NCI-H128 (cell line): ENCODE measurements at regions not wholly inside any gene's neighbourhood (a gene's known extent, or its start where the extent isn't known, plus 50 kb on each side); places are given as distances from the start of the nearest gene placed in this dataset.

Experiments
- DNase-seq: peaks from one replicate; lab custom pipeline; 2025; ENCODE audit not compliant: unreplicated experiment; lab: John Stamatoyannopoulos, UW

GRCh38 chr5:68911840-68912690, 181.7 kb upstream of the SLC30A5 start:
- DNase-seq = no peak

DNA sequence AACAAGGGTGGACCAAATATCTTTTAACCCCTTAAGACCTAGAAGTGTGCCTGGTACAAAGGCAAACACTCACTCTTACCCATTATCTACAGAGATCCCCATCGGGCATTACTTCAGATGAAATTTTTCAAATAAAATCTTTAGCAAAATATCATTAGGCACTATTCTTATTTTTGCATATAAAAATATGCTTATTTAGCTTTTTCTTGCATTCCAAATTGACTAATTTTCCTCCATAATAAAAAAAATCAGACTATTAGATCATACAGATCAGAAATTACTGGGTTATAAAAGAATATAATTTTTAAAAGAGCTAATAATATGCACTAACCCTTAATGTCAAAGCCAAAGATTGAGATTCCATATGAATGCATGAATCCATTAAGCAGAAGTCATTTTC, 178.7 kb upstream of the SLC30A5 start:
- DNase-seq = no peak

DNA sequence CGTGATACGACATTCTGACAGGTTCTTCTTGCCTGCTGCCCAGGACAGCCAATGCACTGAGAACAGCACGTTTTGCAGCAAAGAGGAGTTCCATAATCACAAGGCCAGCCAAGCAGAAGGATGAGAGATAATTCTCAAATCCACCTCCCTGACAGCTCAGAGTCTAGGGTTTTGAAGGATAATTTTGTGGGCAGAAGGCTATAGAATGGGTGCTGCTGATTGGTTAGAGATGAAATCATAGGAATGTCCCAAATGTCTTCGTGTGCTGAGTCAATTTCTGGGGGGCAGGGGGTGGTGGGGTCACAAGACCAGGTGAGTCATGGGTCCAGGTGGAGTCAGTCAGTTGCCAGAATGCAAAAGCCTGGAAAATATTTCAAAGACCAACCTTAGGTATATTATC, 175.5 kb upstream of the SLC30A5 start:
- no peak for DNase-seq

- no peak for DNase-seq
These were observed 173.8 kb upstream of the SLC30A5 start for GRCh38 chr5:68919988-68920490.

DNA sequence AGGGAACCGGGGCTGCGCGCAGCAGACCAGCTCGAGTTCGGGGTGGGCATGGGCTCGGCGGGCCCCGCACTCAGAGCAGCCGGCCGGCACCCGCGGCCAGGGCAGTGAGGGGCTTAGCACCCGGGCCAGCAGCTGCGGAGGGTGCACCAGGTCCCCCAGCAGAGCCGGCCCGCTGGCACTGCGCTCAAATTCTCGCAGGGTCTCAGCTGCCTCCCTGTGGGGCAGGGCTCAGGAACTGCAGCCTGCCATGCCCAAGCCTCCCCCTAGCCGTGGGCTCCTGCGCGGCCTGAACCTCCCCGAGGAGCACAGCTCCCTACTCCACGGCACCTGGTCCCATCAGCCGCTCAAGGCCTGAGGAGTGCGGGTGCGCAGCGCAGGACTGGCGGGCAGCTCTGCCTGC, 172.9 kb upstream of the SLC30A5 start:
- DNase-seq = no peak

GRCh38 chr5:68922172-68922987, 171.4 kb upstream of the SLC30A5 start:
- no peak for DNase-seq

DNA sequence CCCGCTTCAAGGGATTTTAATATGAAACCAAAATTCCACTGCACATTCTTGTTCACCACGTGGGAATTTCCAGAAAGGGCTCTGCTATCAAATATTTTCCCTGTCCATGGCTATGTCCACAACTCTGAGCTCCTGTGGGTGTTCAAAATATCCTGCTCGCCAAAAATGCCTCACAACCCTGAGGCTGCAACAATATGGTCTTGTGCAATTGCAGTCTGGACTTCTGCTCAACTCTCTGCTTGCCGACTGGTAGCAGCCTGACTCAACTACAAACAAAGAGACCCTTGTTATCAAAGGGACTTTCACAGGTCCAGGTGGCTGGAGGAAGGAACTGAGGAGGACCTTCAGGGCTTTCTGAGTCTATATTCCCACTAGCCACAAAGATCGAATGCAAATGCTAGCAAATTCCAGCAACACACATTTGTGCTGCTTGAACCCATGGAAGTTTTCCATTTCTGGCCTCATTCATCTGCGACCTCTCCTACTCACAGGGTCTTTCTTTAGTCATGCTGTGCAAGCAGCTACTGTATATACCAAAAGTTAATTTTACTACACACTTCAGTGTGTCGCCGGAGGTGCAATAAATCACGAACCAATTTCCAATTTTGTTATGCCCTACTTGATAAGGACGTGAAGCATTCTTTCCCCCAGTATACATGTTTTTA, 169.2 kb upstream of the SLC30A5 start:
- DNase-seq = no peak

DNA sequence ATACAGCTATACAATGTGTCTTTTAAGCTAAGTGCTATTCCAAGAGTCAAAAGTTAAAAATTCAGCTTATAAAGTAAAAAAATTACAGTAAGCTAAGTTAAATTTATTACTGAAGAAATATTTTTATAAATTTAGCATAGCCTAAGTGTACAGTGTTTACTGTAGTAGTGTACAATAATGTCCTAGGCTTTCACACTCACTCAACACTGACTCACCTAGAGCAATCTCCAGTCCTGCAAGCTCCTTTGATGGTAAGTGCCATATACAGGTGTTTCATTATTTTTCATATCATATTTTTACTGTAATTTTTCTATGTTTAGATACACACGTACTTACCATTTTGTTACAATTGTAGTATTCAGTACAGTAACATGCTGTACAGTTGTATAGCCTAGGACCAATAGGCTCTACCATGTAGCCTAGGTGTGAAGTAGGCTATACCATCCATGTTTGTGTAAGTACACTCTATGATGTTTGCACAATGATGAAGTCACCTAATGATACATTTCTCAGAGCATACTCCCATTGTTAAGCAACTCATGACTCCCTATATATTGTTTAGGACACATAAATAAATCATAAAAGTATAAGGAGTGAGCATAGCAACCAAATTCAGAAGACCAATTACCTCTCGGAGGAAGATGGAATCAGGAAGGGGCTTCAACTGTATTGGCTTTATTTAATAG, 165.1 kb upstream of the SLC30A5 start:
- DNase-seq = no peak

- no peak for DNase-seq
These were observed 163.7 kb upstream of the SLC30A5 start for GRCh38 chr5:68930139-68930538.

DNA sequence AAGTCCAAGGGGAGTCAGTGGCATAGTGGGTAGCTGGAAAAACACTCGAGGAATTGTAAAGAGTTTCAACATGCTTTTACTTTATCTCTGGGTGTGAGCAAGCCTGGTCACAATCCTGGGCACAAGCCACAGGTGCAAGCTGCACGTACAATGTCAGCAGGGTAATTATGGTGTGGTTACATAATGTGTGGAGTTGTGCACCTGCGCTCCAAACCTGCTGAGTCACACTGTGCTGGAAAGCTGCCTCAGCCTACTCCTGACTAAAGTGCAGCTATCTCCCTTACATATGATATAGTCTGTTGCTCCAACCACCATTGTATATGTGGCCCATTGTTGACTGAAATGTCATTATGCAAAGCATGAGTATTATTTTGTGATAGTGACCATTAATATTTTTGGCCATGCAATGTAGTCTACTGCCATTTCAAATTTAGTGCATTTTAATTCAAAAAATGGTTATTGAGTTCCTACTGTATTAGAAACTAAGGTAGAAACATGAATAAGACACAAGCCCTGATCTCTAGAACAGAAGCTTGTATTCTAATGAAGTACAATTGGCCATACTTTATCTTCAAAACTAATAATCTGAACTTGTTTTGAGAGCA, 160.9 kb upstream of the SLC30A5 start:
- DNase-seq = no peak

- no peak for DNase-seq
These were observed 151.6 kb upstream of the SLC30A5 start for GRCh38 chr5:68942169-68942568.

- no peak for DNase-seq
These were observed 147.1 kb upstream of the SLC30A5 start for GRCh38 chr5:68946728-68947127.

- no peak for DNase-seq
These were observed 145.8 kb upstream of the SLC30A5 start for GRCh38 chr5:68947986-68948385.

GRCh38 chr5:68949256-68949655, 144.6 kb upstream of the SLC30A5 start:
- DNase-seq = no peak

- no peak for DNase-seq
These were observed 144.1 kb upstream of the SLC30A5 start for GRCh38 chr5:68949711-68950110.

DNA sequence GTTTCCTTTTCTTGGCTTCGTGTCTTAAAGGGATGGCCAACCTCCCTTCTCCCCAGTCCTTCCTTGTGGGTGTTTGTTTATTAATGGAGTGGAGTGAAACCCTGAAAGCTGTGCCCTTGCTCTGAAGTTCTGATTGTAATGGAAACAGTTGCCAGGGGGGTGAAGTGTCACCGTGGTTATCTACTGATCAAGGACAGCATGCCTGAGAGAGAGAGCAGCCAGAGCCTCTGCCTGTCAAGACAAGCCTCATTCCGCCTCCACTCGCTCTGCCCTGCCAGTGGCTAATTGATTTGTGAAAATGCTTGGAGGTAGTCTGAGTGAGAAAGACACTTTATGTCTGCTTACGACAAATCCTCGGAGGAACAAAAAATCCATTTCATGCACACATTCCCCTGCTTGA, 143.7 kb upstream of the SLC30A5 start:
- no peak for DNase-seq

DNA sequence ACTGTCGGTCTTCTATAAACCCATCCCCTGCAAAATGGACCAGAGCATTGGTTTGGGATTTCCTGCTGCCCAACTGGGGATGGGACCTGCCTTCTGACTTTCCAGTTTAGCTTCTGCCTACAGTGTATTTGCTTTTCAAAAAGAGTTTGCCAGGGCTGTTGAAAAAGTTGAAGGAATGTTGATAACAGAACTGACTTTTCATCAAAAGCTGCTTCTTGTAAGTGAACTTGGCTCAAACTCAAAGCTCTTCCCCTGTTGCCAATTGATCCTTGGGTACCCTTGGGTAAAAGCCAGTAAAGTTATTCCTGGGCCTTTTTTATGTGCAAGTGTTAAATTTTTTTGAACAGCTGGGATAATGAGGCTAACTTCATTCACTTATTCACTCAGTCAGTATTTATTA, 142.9 kb upstream of the SLC30A5 start:
- no peak for DNase-seq

- DNase-seq = no peak
These were observed 140.5 kb upstream of the SLC30A5 start for GRCh38 chr5:68953231-68953874.

GRCh38 chr5:68953875-68954617, 139.8 kb upstream of the SLC30A5 start:
- no peak for DNase-seq

DNA sequence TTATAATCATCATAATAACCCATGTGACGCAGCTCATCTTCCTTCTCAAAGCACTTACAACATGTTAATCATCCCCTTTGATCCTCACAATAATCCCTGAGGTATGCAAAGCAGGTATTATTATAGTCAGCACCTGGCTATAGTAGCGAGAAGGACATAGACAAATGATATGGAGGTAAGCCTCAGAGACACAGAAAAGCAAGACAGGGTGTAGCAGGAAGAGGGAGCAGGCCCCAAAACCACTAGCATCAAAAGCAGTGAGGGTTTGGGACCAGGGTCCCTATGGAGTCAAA, 139.2 kb upstream of the SLC30A5 start:
- no peak for DNase-seq
